HL-60 (cell line): ENCODE measurements at regions not wholly inside any gene's neighbourhood (a gene's known extent, or its start where the extent isn't known, plus 50 kb on each side); places are given as distances from the start of the nearest gene placed in this dataset.

Source experiments
- DNase-seq, 2 experiments: peaks; one replicate each; pipeline ENCODE4 v3.0.0-alpha.2; 2010 to 2020; ENCODE audit warnings: low read depth in 1 of 2, low spot score in 1 of 2
- H3K27ac ChIP-seq: fragments of 250-450 bp; sonication (Bioruptor Pico); replicated peaks from 2 replicates; pipeline ENCODE4 v1.5.1; 2020; ENCODE audit warnings: mild to moderate bottlenecking, moderate library complexity
- H3K27me3 ChIP-seq: fragments of 250-450 bp; sonication (Bioruptor Pico); 2 replicates; pipeline ENCODE4 v1.5.1; 2021; ENCODE audit warnings: mild to moderate bottlenecking, moderate library complexity; ENCODE audit not compliant: insufficient read depth, poor library complexity, severe bottlenecking
- H3K4me3 ChIP-seq: replicated peaks from 2 replicates; pipeline ENCODE4 v1.5.1; 2011; ENCODE audit warnings: mild to moderate bottlenecking, control low read depth, low read length; ENCODE audit not compliant: insufficient read depth
- GABPA ChIP-seq: IDR thresholded peaks from 2 replicates; pipeline ENCODE4 v1.6.1; 2012; ENCODE audit warnings: low read depth
- POLR2AphosphoS5 ChIP-seq: IDR thresholded peaks from 2 replicates; pipeline ENCODE4 v1.6.1; 2012; ENCODE audit warnings: low read depth
- REST ChIP-seq: IDR thresholded peaks from 2 replicates; pipeline ENCODE4 v1.6.1; 2012; ENCODE audit warnings: low read depth; ENCODE audit not compliant: insufficient replicate concordance
- SPI1 ChIP-seq: IDR thresholded peaks from 2 replicates; pipeline ENCODE4 v1.6.1; 2012; ENCODE audit warnings: low read depth, mild to moderate bottlenecking, borderline replicate concordance
- TF ChIP-seq, protein P1 (sequence below): IDR thresholded peaks from one replicate; pipeline ENCODE4 v1.5.1; 2011; ENCODE audit warnings: low read length, control low read depth, inconsistent platforms; ENCODE audit not compliant: insufficient read depth

- no peak for DNase-seq
- Histone ChIP-seq H3K27me3 (no peaks in the 10 kb centered on the region), H3K27ac (no peak overlapping the region), H3K4me3 (no peak overlapping the region)
- TF ChIP-seq GABPA (no peak), POLR2AphosphoS5 (no peak), SPI1 (no peak), REST (no peak)
- TF ChIP-seq, protein P1, sequence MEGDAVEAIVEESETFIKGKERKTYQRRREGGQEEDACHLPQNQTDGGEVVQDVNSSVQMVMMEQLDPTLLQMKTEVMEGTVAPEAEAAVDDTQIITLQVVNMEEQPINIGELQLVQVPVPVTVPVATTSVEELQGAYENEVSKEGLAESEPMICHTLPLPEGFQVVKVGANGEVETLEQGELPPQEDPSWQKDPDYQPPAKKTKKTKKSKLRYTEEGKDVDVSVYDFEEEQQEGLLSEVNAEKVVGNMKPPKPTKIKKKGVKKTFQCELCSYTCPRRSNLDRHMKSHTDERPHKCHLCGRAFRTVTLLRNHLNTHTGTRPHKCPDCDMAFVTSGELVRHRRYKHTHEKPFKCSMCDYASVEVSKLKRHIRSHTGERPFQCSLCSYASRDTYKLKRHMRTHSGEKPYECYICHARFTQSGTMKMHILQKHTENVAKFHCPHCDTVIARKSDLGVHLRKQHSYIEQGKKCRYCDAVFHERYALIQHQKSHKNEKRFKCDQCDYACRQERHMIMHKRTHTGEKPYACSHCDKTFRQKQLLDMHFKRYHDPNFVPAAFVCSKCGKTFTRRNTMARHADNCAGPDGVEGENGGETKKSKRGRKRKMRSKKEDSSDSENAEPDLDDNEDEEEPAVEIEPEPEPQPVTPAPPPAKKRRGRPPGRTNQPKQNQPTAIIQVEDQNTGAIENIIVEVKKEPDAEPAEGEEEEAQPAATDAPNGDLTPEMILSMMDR: no peak
Measured at GRCh38 chr7:153847828-153848227, 204.4 kb upstream of the DPP6 start.

DNA sequence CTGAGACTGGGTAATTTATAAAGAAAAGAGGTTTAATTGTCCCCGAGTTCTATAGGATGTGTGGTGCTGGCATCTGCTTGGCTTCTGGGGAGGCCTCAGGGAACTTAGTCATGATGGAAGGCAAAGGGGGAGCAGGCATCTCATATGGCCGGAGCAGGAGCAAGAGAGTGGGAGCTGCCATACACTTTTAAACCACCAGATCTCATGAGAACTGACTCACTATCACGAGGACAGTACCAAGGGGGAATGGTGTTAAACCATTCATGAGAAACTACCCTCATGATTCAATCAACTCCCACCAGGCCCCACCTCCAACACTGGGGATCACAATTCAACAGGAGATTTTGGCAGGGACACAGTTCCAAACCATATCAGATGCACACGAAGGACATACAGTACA, 199.9 kb upstream of the DPP6 start:
- Histone ChIP-seq H3K4me3 (no peak overlapping the region), H3K27ac (no peak overlapping the region), H3K27me3 (no peaks in the 10 kb centered on the region)
- DNase-seq: no peak
- TF ChIP-seq POLR2AphosphoS5: no peak
- TF ChIP-seq, protein P1: no peak
- TF ChIP-seq SPI1: no peak
- TF ChIP-seq GABPA: no peak
- TF ChIP-seq REST: no peak

DNA sequence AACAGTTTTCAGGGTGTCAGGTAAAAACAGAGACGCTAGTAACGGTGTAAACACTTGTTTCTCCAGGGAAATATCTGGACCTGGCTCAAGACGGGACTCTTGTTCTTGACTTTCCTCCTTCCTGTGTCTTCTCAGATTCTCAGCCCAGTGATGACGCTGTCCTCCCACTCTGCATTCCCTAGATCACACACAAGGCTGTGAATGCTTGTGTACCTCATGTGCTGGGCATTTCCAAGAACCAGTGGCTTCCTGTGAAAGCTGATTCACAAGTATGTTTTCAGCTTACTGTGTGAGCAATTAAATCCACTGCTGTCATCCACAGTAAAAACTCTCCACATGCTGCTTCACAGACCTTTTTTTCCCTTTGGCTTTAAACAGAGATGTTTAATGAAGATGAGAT, 193.8 kb upstream of the DPP6 start:
- peaks cover 3% of the 10 kb centered on the region for H3K27me3 ChIP-seq
- DNase-seq: no peak
- TF ChIP-seq SPI1 (no peak), POLR2AphosphoS5 (no peak), REST (no peak), GABPA (no peak)
- TF ChIP-seq, protein P1: no peak
- H3K4me3 ChIP-seq: no peak overlapping the region
- no peak overlapping the region for H3K27ac ChIP-seq
